Mucosa of rectum (tissue), 2 donors: ENCODE measurements at regions not wholly inside any gene's neighbourhood (a gene's known extent, or its start where the extent isn't known, plus 50 kb on each side); places are given as distances from the start of the nearest gene placed in this dataset.
"Not testable (repeated sequence)": the region's sequence is repeated elsewhere in the genome, so short reads cannot be mapped to it uniquely, and the experiment has no call there.

Source experiments
- H3K27ac ChIP-seq, 2 donors: one replicate each; pipeline ENCODE4 v1.7.0; 2013; ENCODE audit warnings: inconsistent platforms in 2 of 2, low read depth in 2 of 2, low read length in 2 of 2
- H3K27me3 ChIP-seq, 2 donors: one replicate each; pipeline ENCODE4 v1.7.0; 2013; ENCODE audit warnings: low read length in 2 of 2; ENCODE audit not compliant: control insufficient read depth in 2 of 2, insufficient read depth in 2 of 2
- H3K36me3 ChIP-seq, 2 donors: one replicate each; pipeline ENCODE4 v1.7.0; 2013; ENCODE audit warnings: low read length in 2 of 2; ENCODE audit not compliant: control insufficient read depth in 2 of 2, insufficient read depth in 2 of 2
- H3K4me1 ChIP-seq, 2 donors: one replicate each; pipeline ENCODE4 v1.7.0; 2013; ENCODE audit warnings: low read length in 2 of 2, mild to moderate bottlenecking in 1 of 2; ENCODE audit not compliant: control insufficient read depth in 2 of 2, insufficient read depth in 2 of 2
- H3K4me3 ChIP-seq, 2 donors: one replicate each; pipeline ENCODE4 v1.7.0; 2013; ENCODE audit warnings: low read length in 2 of 2
- H3K9ac ChIP-seq, 2 donors: one replicate each; pipeline ENCODE4 v1.7.0; 2013; ENCODE audit warnings: low read length in 2 of 2, low read depth in 1 of 2, mild to moderate bottlenecking in 1 of 2
- H3K9me3 ChIP-seq, 2 donors: one replicate each; pipeline ENCODE4 v1.7.0; 2013; ENCODE audit warnings: low read length in 2 of 2; ENCODE audit not compliant: control insufficient read depth in 2 of 2
- donor health status: healthy.
- donor health status: Normal muscosa, but diverticular disease.

DNA sequence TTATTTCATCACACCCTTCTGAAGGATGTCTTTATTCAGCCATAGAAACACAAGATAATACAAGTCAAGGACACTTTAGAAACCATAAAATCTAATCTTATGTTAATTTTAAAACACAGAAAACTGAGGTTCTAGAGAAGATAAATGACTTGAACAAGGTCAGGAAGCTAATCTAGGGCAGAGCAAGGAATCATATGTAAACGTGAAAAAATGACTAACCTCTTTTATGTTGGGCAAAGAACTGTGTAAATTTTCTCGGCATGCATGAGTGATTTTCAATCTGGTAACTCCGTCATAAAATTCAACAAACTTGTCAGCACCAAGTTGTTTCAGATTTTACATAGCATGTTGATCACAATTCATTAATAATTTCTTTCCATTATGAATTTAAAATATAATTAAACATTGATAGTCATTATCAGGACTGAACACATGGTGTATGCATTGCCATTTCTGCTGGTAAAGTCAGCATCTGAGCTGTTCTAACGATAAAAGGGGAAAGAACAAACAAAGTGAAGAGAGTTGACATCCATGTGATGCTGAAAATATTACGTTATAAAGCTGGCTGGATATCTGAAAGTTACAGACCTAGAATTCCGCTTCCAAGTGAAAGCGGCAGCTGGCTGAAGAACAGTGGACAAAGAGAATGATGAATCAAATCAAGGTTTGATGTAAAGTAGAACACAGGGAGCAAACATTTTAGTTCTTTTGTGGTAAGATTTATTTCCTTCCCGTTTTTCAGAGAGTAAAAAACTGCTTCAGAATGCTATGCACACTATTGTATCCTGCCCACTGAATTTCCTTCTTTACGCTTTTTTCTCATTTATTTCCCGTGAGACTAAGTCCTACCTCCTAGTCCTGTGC lies 1037.4 kb upstream of the TMPRSS15 start:
- H3K36me3 ChIP-seq: no peaks in the 10 kb centered on the region
- H3K9me3 ChIP-seq: peaks cover 1 to 4% of the 10 kb centered on the region in 2 donors
- no peak overlapping the region for H3K27ac ChIP-seq
- no peak overlapping the region for H3K4me3 ChIP-seq
- H3K27me3 ChIP-seq: no peaks in the 10 kb centered on the region
- no peak overlapping the region for H3K9ac ChIP-seq
- no peaks in the 10 kb centered on the region for H3K4me1 ChIP-seq

DNA sequence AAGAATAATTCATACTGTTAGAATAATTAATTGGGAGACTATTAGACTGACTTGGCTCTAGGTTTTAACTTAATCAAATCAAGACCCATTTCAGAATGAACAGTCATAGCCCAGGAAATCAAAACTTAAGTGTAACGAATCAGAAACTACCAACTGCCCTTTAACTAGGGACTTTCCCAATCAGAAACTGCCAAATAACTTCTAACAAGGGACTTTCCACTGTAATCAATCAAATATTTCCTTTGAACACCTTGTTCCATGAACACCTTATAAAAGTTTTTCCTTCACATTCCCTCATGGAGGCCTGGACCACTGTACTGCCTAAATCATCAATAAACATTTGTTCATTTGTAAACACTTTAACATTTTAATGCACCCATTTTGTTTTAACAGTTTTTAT lies 1054.7 kb upstream of the TMPRSS15 start:
- Histone ChIP-seq H3K4me1 (no peaks in the 10 kb centered on the region), H3K9ac (no peak overlapping the region), H3K4me3 (no peak overlapping the region), H3K27ac (no peak overlapping the region), H3K27me3 (no peaks in the 10 kb centered on the region), H3K9me3 (no peaks in the 10 kb centered on the region), H3K36me3 (no peaks in the 10 kb centered on the region)

DNA sequence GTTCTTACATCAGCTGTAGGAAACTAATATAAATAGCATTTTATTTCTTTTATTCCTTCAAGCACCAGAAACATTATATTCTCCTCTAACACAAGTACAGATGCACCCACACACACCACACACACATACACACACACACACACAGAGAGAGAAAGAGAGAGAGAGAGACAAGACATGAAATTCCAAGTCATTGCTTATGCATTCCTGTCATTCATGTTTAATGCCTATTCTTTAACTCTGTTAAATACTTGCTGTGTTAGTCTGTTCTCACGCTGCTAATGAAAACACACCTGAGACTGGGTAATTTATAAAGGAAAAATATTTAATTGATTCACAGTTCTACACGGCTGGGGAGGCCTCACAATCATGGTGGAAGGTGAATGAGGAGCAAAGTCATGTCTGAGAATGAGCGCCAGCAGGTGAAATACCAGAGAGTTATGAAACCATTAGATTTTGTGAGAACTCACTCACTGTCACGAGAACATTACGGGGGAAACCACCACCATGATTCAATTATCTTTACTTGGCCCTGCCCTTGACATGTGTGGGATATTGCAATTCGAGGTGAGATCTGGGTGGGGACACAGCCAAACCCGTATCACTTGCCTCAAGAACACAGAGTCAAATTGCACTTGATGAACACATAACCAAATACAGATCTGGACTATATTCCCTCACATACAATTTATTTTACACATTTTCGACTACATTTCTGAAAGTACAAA lies 1058.1 kb upstream of the TMPRSS15 start:
- Histone ChIP-seq H3K9ac (no peak overlapping the region), H3K36me3 (no peaks in the 10 kb centered on the region)

DNA sequence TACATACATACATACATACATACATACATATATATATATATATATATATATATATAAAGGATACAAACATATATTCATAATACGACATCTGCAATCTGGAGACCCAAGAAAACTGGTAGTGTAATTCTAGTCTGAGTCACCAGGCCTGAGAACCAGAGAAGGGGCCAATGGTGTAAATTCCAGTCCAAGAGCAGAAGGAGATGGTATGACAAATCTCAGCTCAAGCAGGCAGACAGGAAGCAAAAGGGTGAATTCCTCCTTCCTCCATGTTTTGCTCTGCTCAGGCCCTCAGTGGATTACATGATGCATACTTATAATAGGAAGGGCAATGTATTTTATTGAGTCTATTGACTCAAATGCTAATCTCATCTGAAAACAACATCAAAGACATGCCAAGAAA lies 1060.4 kb upstream of the TMPRSS15 start:
- Histone ChIP-seq H3K9ac (no peak overlapping the region), H3K36me3 (no peaks in the 10 kb centered on the region), H3K4me3 (no peak overlapping the region), H3K27me3 (no peaks in the 10 kb centered on the region), H3K9me3 (peaks cover 0 to 2% of the 10 kb centered on the region in 2 donors), H3K27ac (no peak overlapping the region), H3K4me1 (no peaks in the 10 kb centered on the region)

More for the DNA sequence above, 1058.1 kb upstream of the TMPRSS15 start:
- H3K4me3 ChIP-seq: no peak overlapping the region
- no peaks in the 10 kb centered on the region for H3K27me3 ChIP-seq
- H3K4me1 ChIP-seq: no peaks in the 10 kb centered on the region
- H3K9me3 ChIP-seq: no peaks in the 10 kb centered on the region
- H3K27ac ChIP-seq: no peak overlapping the region

DNA sequence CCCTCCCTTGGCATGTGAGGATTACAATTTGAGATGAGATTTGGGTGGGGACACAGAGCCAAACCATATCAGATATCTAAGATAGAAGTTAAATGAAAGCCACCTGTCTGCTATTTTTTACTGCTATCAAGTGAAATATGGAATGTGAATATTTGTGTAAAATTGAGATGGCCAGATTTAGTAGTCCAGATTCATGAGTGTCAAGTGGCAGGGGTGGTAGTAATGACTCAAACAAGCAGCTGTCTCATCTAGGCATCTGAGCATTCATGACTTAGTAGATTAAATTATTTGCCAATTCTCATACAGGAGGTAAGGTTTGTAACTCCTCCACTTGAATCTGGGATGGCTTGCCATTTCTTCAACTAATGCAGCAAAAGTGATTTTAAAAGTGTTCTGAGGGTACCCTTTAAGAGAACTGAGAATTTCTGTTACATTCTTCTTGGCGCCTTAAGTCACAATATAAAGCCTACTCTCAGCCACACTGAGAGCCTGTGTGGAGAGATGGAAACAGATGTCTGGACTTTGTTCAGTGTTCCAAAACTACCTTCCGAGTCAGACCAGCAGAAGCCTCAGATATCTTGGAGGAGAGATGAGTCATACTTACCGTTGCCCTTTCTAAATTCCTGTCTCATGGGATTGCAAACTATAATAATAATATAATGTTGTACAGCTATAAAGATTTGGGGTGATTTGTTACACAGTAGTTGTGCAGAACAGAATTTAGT lies 1065.6 kb upstream of the TMPRSS15 start:
- Histone ChIP-seq H3K36me3 (no peaks in the 10 kb centered on the region), H3K4me3 (no peak overlapping the region), H3K9ac (no peak overlapping the region), H3K9me3 (peaks cover 0 to 7% of the 10 kb centered on the region in 2 donors), H3K27ac (no peak overlapping the region), H3K27me3 (no peaks in the 10 kb centered on the region), H3K4me1 (no peaks in the 10 kb centered on the region)

DNA sequence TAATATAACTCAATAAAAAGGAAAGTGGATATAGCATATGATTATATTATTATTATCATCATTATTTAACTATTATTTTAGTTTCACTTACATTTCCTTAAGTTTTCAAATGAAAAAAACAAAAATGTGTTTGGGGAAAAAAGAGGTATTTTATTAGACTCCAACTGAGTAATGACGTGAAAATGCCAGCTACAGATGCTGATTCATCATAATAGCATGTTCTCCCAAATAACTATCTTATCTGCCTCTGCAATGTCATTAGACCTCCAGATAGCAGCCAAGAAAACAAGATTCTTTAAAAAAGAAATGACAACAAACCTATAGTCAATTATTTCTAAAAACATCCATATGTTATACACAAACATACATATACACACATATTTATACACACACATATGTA lies 1071.9 kb upstream of the TMPRSS15 start:
- Histone ChIP-seq H3K27me3 (no peaks in the 10 kb centered on the region), H3K9ac (no peak overlapping the region), H3K27ac (no peak overlapping the region), H3K4me1 (no peaks in the 10 kb centered on the region), H3K4me3 (no peak overlapping the region), H3K36me3 (no peaks in the 10 kb centered on the region), H3K9me3 (peaks cover 0 to 6% of the 10 kb centered on the region in 2 donors)

DNA sequence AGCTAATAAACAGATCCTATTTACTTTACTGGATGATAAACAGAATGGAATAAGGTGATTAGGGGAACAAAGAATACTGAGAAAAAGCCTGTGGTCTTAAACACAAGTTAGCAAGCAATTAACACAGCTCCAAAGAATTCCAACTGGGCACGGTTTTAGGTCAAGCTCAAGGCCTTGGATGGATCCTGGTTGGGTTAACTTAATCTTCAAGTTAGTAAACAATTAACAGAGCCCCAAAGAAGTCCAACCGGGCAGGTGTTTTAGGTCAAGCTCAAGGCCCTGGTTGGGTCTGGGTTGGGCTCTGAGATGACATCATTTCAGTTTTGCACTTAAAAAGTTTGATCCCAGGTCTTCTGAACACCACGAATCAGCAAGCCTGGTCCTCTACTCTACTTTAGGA lies 1086.3 kb upstream of the TMPRSS15 start:
- no peaks in the 10 kb centered on the region for H3K9me3 ChIP-seq
- no peak overlapping the region for H3K4me3 ChIP-seq
- no peak overlapping the region for H3K27ac ChIP-seq
- H3K36me3 ChIP-seq: no peaks in the 10 kb centered on the region
- no peak overlapping the region for H3K9ac ChIP-seq
- no peaks in the 10 kb centered on the region for H3K4me1 ChIP-seq
- no peaks in the 10 kb centered on the region for H3K27me3 ChIP-seq

DNA sequence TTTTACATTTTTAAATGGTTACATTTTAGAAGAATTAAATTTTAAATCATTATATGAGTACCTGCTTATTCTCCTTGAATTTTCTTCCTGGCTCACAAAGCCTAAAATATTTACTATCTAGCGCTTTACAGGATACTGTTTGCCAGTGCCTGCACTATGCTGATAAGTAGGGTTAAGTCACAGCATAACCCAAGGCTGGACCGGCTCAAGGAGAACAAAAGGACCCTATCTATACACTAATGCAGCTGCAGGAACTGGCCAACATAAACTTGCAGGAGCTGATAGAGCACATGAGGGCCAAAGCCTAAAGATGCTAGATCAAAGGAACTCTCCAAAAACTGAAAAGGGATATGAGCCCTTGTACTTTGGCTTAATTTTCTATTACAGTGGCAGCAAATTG lies 1086.9 kb upstream of the TMPRSS15 start:
- no peaks in the 10 kb centered on the region for H3K4me1 ChIP-seq

DNA sequence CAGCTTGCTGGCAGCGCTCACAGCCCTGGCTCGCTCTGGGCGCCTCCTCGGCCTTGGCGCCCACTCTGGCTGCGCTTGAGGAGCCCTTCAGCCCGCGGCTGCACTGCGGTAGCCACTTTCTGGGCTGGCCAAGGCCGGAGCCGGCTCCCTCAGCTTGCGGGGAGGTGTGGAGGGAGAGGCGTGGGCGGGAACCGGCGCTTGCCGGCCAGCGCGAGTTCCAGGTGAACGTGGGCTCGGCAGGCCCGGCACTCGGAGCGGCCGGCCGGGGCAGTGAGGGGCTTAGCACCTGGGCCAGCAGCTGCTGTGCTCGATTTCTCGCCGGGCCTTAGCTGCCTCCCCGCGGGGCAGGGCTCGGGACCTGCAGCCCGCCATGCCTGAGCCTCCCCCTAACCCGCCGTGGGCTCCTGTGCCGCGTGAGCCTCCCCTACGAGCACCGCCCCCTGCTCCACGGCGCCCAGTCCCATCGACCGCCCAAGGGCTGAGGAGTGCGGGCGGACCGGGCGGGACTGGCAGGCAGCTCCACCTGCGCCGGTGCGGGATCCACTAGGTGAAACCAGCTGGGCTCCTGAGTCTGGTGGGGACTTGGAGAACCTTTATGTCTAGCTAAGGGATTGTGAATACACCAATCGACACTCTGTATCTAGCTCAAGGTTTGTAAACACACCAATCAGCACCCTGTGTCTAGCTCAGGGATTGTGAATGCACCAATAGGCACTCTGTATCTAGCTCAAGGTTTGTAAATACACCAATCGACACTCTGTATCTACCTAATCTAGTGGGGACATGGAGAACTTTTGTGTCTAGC lies 1090.1 kb upstream of the TMPRSS15 start:
- H3K4me3 ChIP-seq, H3K9me3 ChIP-seq, H3K36me3 ChIP-seq, H3K4me1 ChIP-seq, H3K27me3 ChIP-seq, H3K9ac ChIP-seq, H3K27ac ChIP-seq: not testable (repeated sequence)

More for the DNA sequence above, 1086.9 kb upstream of the TMPRSS15 start:
- Histone ChIP-seq H3K9ac (no peak overlapping the region), H3K27ac (no peak overlapping the region), H3K27me3 (no peaks in the 10 kb centered on the region), H3K4me3 (no peak overlapping the region), H3K9me3 (no peaks in the 10 kb centered on the region), H3K36me3 (no peaks in the 10 kb centered on the region)
